ENCODE measurements at regions not wholly inside any gene's neighbourhood (a gene's known extent, or its start where the extent isn't known, plus 50 kb on each side); places are given as distances from the start of the nearest gene placed in this dataset.
"Not testable (repeated sequence)": the region's sequence is repeated elsewhere in the genome, so short reads cannot be mapped to it uniquely, and the experiment has no call there.

GRCh38 chr7:56291-56913 lies 136.0 kb upstream of the FAM20C start:
- no peak for DNase-seq

- DNase-seq: no peak
Measured at GRCh38 chr7:57071-57470, 135.3 kb upstream of the FAM20C start.

- DNase-seq: no peak
Measured at GRCh38 chr7:57482-58255, 134.7 kb upstream of the FAM20C start.

GRCh38 chr7:58316-58715 lies 134.1 kb upstream of the FAM20C start:
- DNase-seq: no peak

DNA sequence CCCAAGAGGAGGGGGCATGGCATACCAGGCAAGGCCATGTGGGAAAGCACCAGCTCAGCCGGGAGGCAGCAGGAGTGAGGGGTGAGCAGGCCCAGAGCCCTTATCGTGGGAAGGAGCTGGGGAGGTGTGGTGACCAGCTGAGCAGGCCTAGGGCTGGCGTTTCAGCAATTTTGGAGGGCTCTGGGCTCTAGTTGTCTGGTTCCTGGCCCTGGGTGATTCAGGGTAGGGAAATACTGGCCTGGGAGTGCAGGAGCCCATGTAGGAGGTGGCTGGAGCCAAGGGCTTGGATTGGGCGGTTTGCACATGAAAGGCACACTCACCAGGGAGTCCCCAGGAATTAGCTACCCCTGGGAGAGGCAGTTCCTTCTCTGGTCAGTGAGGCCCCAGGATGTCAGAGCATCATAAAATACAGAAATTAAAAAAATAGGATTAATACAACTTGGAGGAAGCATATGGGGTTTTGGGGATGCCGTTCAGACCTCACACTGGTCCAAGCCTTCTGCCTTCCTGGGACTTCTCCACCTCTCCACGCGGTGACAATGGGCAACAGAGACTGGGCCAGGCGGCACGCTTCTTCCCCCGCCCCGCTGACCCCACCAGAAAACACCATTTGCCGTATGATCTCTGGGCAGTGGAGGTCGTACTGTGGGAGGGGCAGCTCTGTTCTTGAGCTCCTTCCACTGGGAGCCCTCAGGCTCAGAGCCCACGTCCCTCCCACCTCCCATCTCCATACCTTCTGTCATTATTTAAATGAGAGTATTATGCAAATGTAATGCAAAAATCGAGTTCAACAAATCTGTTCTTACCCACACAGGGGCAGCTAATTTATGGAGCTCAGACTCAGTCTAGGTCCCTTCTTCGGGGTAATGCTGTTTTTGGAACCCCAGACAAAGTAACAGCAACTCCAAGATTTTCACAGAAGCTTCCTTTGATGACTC lies 133.0 kb upstream of the FAM20C start:
- no peak for DNase-seq

DNA sequence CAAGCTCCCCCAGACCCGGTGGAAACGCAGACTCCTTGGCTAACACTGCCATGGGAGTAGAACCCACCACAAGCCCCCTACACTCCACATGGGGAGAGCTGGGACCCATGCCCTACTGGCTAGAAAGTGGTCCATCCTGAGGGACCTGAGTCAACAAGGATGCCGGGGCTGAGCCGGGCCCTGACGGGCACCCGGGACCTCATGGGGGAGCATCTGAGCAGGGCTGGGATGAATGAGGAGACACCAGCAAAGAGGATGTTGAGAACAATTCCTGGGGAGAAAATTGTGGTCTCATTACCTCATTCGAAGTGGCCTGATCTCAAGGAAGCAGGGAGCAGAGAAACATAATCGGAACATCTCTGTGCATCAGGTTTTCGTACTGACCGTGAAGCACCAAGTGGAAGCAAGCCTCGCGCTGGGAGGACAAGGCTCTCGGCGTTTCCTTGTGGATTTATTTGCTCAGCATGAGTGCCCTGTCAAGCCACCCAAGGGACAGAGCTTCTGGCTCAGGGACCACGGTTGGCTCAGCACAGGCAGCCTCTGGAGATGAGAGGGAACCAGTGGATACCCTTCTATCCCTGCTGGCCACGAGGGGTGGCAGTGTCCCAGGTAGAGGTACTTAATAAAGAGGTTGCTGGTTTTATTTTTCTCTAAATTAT lies 132.2 kb upstream of the FAM20C start:
- DNase-seq: no peak

DNA sequence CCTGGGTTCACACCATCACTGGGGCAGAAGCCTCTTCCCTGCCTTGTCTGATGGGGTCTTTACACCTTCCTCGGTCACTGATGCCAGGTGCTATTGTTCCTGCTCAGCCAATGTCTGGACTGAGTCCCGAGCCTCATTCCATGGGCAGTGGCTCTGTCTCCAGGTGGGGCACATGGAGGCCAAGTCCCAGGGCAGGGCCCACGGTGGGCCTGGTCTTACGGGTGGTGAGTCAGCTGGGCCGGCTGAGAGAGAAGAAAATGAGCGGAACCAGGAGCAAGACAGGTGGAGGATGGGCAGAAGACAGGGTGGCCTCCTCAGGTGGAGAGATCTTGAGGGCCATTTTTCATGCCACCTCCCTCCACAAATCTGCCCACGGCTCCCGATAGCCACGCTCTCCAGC lies 131.7 kb upstream of the FAM20C start:
- no peak for DNase-seq

GRCh38 chr7:61111-61510 lies 131.3 kb upstream of the FAM20C start:
- DNase-seq: no peak

DNA sequence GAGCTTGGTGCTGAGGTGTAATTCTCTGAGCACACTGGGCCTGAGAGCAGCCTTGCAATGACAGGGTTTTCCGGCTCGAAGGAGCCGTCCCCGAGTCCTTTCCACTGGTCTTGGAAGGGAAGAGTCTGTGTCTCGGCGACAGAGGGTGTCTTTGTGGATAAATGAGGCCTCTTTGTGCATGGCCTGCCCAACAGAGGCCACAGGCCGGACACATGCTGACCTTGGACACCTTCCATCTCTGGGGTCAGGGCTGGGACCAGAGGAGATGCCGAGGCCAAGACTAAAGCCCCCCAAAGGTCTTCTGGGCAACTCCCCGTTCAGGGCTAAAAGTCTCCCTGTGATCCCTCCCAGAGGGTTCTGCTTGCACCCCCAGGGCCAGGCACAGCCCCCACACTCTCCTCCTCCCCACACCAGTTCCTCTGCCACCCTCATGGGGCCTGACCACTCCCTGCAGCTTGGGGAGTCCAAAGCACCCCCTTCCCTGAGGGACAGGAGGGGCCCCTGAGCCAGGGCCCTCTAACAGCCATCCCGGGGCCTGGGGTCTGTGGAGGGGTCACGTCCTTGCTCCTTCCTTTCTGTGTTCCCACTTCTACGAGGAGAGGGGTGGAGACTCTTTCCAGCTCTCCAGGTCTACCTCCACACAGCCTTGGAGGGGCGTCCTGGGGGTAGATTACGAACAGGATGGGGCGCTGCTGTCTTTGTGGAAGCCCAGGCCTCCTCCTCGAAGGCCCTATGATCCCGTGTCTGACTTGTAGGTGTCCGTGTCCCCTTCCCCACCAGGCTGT lies 130.6 kb upstream of the FAM20C start:
- DNase-seq: no peak

DNA sequence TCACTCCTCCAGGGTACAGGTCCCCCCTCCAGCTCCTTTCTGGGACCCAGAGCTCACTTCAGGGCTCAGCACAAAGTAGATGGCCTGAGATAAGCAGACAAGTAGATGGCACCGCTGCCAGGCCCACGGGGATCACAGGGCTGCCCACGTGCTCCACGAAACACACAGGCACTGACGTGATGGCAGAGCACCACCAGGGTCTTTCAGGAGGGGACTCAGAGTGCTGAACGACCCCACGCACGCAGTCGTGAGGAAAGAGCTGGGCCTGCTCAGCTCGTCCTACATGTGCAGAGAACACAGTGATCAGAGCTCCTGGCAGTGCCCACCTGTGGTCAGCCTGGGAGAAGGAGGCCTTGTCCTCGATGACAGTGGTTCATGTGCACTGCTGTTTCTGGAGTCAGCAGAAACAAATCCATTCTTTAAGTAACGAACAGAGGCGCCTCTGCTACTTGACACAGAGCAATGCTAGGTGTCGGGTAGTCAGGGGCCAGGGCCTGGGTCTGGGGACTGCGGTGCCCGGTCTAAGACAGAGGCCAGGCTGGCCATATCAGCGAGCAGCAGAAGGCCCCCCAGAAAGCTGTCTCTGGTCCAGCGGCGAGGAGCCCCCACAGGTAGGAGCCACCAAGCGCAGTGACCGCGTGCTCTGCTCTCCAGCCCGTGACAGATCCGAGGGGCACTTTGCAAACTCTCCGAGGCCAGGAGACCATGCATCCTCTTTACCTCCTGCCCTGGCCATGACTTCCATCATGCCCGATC lies 129.8 kb upstream of the FAM20C start:
- DNase-seq: no peak

DNA sequence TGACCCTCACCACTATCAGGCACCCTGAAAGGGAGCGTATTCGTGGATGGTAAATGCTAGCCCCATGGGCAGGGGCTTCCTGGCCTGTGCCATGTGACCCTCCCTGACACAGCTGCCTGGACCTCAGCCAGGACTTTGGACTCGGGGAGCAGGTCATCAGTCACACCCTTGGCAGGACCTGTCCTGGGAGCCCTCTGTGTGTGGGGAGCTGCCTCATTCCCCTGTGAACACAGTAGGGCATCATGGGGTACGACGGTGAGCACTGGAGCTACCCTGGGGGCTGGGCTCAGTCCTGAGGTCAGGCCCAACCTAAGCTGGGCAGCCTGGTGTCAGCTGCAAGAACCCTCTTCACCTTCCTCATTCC lies 129.3 kb upstream of the FAM20C start:
- no peak for DNase-seq

DNA sequence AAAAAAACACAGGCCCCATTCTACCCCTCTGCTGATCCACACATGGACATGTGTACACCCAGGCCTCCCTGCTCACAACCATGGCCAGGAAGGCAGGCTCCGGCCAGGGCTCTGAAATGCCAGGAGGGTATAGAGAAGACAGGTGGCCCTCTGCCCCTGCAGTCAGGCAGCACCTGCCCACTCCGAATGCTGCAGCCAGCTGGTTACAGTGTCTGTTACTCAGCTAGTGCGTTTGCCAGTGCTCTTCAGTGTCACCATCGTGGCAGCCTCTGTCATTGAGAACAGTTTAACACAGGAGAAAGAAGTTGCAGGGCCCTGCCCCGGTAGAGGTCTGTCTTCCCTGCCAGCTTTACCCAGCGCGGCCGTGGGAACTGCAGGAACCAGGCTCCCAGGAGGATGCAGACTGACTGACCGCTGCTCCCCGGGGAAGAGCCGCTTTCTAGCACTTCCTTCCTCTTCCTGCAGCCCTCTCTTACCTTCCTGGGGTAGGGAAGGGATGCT lies 128.8 kb upstream of the FAM20C start:
- no peak for DNase-seq

DNA sequence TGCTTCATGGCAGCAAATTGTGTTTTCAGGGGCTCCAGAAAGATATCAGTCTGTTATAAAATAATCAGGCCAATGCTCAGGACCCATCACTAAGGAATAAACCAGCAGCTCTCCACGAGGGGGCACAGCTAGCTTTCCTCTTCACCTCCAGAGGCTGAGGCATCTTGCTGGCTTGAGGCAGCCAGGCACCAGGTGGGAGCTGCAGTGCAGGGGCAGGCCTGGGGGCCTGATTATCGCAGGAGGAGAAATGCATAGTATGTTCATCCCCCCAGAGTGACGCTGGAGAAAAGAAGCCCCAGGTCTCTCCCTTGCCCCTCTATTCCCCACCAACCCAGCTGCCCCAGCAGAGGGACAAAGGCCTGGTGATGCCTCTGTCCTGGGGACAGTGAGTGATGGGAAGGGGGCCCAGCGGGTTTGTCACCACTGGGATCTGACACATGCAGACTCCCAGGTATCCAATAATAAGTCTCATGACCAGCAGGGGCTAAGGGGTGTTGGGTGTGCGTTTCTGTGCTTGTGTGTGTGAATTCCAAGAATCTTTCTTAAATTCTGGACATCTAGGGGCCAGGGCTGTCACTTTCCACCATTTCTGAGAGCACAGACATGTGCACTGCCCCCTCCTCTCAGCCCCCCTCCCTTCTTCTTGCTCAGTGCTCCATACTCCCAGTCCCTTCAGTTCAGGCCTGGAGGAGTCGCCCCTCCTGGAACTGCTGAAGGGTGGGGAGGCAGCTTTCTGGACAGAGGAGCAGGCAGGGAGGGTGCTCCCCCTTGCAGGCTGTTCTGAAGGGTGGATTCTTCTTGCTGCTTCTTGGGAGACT lies 128.1 kb upstream of the FAM20C start:
- DNase-seq: peak; percentile 3

DNA sequence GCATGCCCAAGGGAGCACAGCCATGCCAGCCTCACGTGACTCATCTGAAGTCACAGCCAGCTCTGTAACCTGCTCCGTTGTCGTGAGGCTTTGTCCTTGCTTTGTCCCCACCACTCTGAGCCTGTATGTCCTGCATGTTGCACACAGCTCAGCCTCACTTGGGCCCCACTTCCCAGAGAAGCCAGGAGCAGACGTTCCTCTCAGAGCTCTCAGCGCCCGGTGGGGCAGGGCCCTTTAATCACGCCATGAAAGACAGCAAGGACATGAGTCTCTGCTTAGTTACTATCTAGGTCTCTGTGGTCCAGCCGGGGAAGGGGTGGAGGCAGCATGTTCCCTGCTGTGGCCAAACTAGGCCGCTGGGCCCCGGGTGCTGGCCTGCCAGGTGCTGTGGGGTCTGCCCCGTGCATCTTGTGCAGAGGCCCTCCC lies 127.4 kb upstream of the FAM20C start:
- DNase-seq: no peak

- no peak for DNase-seq
Measured at GRCh38 chr7:65554-65953, 126.8 kb upstream of the FAM20C start.

GRCh38 chr7:66296-66695 lies 126.1 kb upstream of the FAM20C start:
- DNase-seq: no peak

GRCh38 chr7:66741-67140 lies 125.6 kb upstream of the FAM20C start:
- no peak for DNase-seq

- no peak for DNase-seq
Measured at GRCh38 chr7:67661-68395, 124.5 kb upstream of the FAM20C start.

- DNase-seq: no peak
Measured at GRCh38 chr7:68629-69028, 123.7 kb upstream of the FAM20C start.

DNA sequence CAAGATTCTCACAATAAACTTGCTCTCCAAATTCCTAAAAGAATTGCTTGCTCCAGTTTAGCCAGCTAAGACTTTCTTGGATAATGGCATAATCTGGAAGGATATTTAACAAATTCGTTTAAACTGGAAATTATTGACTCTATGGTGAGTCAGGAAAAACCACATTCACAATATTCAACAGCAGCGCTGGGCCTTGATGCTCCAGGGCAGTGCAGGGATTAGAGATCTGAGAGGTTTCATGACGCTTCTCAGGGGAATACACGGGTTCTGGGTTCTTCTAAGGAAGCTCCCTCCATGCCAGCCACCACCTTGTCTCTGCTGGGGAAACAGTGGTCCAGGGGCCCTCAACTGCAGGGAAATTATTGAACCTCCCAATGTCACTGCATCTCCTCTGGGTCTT lies 123.3 kb upstream of the FAM20C start:
- not testable (repeated sequence) for DNase-seq
